ENCODE measurements at regions not wholly inside any gene's neighbourhood (a gene's known extent, or its start where the extent isn't known, plus 50 kb on each side); places are given as distances from the start of the nearest gene placed in this dataset.

- dilution Hi-C loops (cut with MboI; ENCODE audit: extremely low pct_ligation_motif_present, low sequenced_read_pairs) = no loop called here
- no peaks in the 10 kb centered on the region for H3K4me1 ChIP-seq (ENCODE audit: control insufficient read depth, extremely low read depth, insufficient read depth, low read length)
- no peak overlapping the region for H3K9ac ChIP-seq (ENCODE audit: control insufficient read depth, extremely low read depth, insufficient read depth, low read length)
- no peaks in the 10 kb centered on the region for H3K36me3 ChIP-seq (ENCODE audit: control insufficient read depth in 2 of 2, extremely low read depth in 1 of 2, insufficient read depth in 2 of 2, low read length in 2 of 2)
- H3K79me2 ChIP-seq (ENCODE audit: control insufficient read depth, insufficient read depth, low read length) = no peaks in the 10 kb centered on the region
- H4K20me1 ChIP-seq (ENCODE audit: control insufficient read depth, extremely low read depth, insufficient read depth, low read length) = no peaks in the 10 kb centered on the region
- no peaks in the 10 kb centered on the region for H3K9me3 ChIP-seq (ENCODE audit: control insufficient read depth, low read depth, low read length)
- H3K9me1 ChIP-seq (ENCODE audit: control insufficient read depth, extremely low read depth, insufficient read depth, low read length) = no peaks in the 10 kb centered on the region
- no peak overlapping the region for H3K27ac ChIP-seq (ENCODE audit: control insufficient read depth, insufficient read depth, low read length)
- H3K4me2 ChIP-seq (ENCODE audit: control insufficient read depth, extremely low read depth, insufficient read depth, low read depth, low read length) = no peak overlapping the region
- TF ChIP-seq EZH2 (IDR thresholded peaks at IDR 0.05; ENCODE audit: low read length) = no peak
- TF ChIP-seq, protein P1, sequence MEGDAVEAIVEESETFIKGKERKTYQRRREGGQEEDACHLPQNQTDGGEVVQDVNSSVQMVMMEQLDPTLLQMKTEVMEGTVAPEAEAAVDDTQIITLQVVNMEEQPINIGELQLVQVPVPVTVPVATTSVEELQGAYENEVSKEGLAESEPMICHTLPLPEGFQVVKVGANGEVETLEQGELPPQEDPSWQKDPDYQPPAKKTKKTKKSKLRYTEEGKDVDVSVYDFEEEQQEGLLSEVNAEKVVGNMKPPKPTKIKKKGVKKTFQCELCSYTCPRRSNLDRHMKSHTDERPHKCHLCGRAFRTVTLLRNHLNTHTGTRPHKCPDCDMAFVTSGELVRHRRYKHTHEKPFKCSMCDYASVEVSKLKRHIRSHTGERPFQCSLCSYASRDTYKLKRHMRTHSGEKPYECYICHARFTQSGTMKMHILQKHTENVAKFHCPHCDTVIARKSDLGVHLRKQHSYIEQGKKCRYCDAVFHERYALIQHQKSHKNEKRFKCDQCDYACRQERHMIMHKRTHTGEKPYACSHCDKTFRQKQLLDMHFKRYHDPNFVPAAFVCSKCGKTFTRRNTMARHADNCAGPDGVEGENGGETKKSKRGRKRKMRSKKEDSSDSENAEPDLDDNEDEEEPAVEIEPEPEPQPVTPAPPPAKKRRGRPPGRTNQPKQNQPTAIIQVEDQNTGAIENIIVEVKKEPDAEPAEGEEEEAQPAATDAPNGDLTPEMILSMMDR (optimal IDR thresholded peaks at IDR 0.05 in 1 of 3, IDR thresholded peaks at IDR 0.05 in 1 of 3, conservative IDR thresholded peaks at IDR 0.05 in 1 of 3; ENCODE audit: extremely low read depth in 1 of 3, insufficient read depth in 2 of 3, low read length in 3 of 3) = no peak
- DNase-seq (ENCODE audit: low read depth, low spot score) (no peak), FAIRE-seq (no peak)
- H3K4me3 ChIP-seq (ENCODE audit: control insufficient read depth in 2 of 3, extremely low read depth in 1 of 3, insufficient read depth in 2 of 3, low read depth in 1 of 3, low read length in 3 of 3) = no peak overlapping the region
- H2AFZ ChIP-seq (ENCODE audit: control insufficient read depth, low read length) = no peak overlapping the region
- H3K27me3 ChIP-seq (ENCODE audit: control insufficient read depth, extremely low read depth, insufficient read depth, low read length) = no peaks in the 10 kb centered on the region
These were observed 112.7 kb upstream of the RBMS1 start for GRCh38 chr2:160606341-160606740.

DNA sequence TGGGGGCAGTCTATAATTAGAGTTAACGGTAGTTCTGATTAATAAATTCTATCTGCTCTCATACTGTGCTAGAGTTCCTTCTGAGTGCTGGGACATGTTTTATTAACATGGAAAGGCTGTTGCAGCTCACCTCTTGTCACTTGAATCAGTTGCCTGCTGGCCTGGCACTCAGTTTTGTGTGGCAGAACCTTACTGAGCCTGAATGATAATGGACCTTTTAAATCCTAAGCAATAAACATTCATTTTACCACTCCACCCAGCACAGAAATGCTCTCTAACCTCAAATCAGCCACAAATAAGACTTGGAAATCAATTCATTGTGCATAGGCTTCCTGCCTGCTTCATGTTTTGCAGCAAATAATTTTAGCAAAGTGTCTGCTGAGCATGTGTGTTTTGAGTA, 115.0 kb upstream of the RBMS1 start:
- H3K27me3 ChIP-seq (ENCODE audit: control insufficient read depth, extremely low read depth, insufficient read depth, low read length) = no peaks in the 10 kb centered on the region
- no peaks in the 10 kb centered on the region for H4K20me1 ChIP-seq (ENCODE audit: control insufficient read depth, extremely low read depth, insufficient read depth, low read length)
- no peak overlapping the region for H2AFZ ChIP-seq (ENCODE audit: control insufficient read depth, low read length)
- no peak overlapping the region for H3K4me3 ChIP-seq (ENCODE audit: control insufficient read depth in 2 of 3, extremely low read depth in 1 of 3, insufficient read depth in 2 of 3, low read depth in 1 of 3, low read length in 3 of 3)
- H3K9ac ChIP-seq (ENCODE audit: control insufficient read depth, extremely low read depth, insufficient read depth, low read length) = no peak overlapping the region
- no peak overlapping the region for H3K27ac ChIP-seq (ENCODE audit: control insufficient read depth, insufficient read depth, low read length)
- dilution Hi-C loops (cut with MboI; ENCODE audit: extremely low pct_ligation_motif_present, low sequenced_read_pairs) = no loop called here
- no peaks in the 10 kb centered on the region for H3K79me2 ChIP-seq (ENCODE audit: control insufficient read depth, insufficient read depth, low read length)
- H3K4me2 ChIP-seq (ENCODE audit: control insufficient read depth, extremely low read depth, insufficient read depth, low read depth, low read length) = no peak overlapping the region
- peaks cover 14% of the 10 kb centered on the region for H3K4me1 ChIP-seq (ENCODE audit: control insufficient read depth, extremely low read depth, insufficient read depth, low read length)
- no peak for TF ChIP-seq EZH2 (IDR thresholded peaks at IDR 0.05; ENCODE audit: low read length)
- TF ChIP-seq, protein P1 (optimal IDR thresholded peaks at IDR 0.05 in 1 of 3, IDR thresholded peaks at IDR 0.05 in 1 of 3, conservative IDR thresholded peaks at IDR 0.05 in 1 of 3; ENCODE audit: extremely low read depth in 1 of 3, insufficient read depth in 2 of 3, low read length in 3 of 3) = no peak
- DNase-seq (ENCODE audit: low read depth, low spot score) (no peak), FAIRE-seq (no peak)
- H3K36me3 ChIP-seq (ENCODE audit: control insufficient read depth in 2 of 2, extremely low read depth in 1 of 2, insufficient read depth in 2 of 2, low read length in 2 of 2) = no peaks in the 10 kb centered on the region
- no peaks in the 10 kb centered on the region for H3K9me3 ChIP-seq (ENCODE audit: control insufficient read depth, low read depth, low read length)
- no peaks in the 10 kb centered on the region for H3K9me1 ChIP-seq (ENCODE audit: control insufficient read depth, extremely low read depth, insufficient read depth, low read length)

Measured in keratinocyte (primary cell).